SH-SY5Y (cell line): ENCODE measurements at regions not wholly inside any gene's neighbourhood (a gene's known extent, or its start where the extent isn't known, plus 50 kb on each side); places are given as distances from the start of the nearest gene placed in this dataset.

ENCODE experiments used
- GATA2 ChIP-seq: IDR thresholded peaks from 2 replicates; pipeline ENCODE4 v1.6.1; 2011; ENCODE audit warnings: mild to moderate bottlenecking, low read depth, low read length
- GATA3 ChIP-seq: IDR thresholded peaks from 2 replicates; pipeline ENCODE4 v1.6.1; 2011; ENCODE audit warnings: low read depth, mild to moderate bottlenecking, low read length, moderate library complexity

DNA sequence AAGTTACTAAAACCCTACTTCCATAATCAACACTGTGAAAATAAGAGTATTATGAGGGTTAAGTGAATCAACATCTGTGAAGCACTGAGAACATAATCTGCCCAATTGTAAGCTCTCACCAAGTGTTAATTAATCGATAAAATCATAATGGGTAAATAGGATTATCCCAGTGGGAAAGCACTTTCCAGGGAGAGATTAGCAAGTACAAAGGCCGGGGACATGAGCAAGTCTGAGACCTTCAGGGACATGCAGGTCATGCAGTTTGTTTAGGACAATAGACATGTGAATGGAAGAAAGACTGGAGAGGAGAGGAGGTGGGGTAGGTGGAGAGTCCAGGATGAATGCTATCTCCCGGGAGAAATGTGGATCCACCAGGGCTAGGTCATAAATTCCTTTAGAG, 57.8 kb upstream of the FIBIN start:
- TF ChIP-seq GATA2, result no peak
- TF ChIP-seq GATA3, result no peak
